ENCODE measurements at regions not wholly inside any gene's neighbourhood (a gene's known extent, or its start where the extent isn't known, plus 50 kb on each side); places are given as distances from the start of the nearest gene placed in this dataset.

GRCh38 chr21:22280851-22281250 is 1282.6 kb downstream of the NCAM2 start:
- H4K8ac ChIP-seq (ENCODE audit: extremely low read depth, insufficient read depth, low read length): no peak overlapping the region
- no peak overlapping the region for H4K5ac ChIP-seq (ENCODE audit: insufficient read length, low read depth, low read length)
- TF ChIP-seq SUZ12 (IDR thresholded peaks at IDR 0.05; ENCODE audit: low read length): no peak
- TF ChIP-seq CTCF (IDR thresholded peaks at IDR 0.05; ENCODE audit: control extremely low read depth in 1 of 3, insufficient read depth in 1 of 3, low read depth in 1 of 3, low read length in 3 of 3): no peak
- no peak for TF ChIP-seq SP4 (IDR thresholded peaks at IDR 0.05; ENCODE audit: low read length)
- TF ChIP-seq, protein P1, sequence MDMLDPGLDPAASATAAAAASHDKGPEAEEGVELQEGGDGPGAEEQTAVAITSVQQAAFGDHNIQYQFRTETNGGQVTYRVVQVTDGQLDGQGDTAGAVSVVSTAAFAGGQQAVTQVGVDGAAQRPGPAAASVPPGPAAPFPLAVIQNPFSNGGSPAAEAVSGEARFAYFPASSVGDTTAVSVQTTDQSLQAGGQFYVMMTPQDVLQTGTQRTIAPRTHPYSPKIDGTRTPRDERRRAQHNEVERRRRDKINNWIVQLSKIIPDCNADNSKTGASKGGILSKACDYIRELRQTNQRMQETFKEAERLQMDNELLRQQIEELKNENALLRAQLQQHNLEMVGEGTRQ (IDR thresholded peaks at IDR 0.05; ENCODE audit: low read length): no peak
- TF ChIP-seq KDM5A (IDR thresholded peaks at IDR 0.05; ENCODE audit: low read length): no peak
- TF ChIP-seq SIX5 (IDR thresholded peaks at IDR 0.05; ENCODE audit: low read depth, low read length): no peak
- no peak for TF ChIP-seq RNF2 (IDR thresholded peaks at IDR 0.05; ENCODE audit: borderline replicate concordance, low read depth, low read length, missing control alignments, poor library complexity, severe bottlenecking)
- no peak for TF ChIP-seq RAD21 (IDR thresholded peaks at IDR 0.05 in 1 of 2, conservative IDR thresholded peaks at IDR 0.05 in 1 of 2; ENCODE audit: low read depth in 2 of 2, low read length in 2 of 2)
- TF ChIP-seq SP1 (IDR thresholded peaks at IDR 0.05; ENCODE audit: low read depth, low read length): no peak
- no peak for TF ChIP-seq EGR1 (IDR thresholded peaks at IDR 0.05; ENCODE audit: borderline replicate concordance, low read depth, low read length)
- no peak for TF ChIP-seq CBX5 (IDR thresholded peaks at IDR 0.05; ENCODE audit: low read depth, low read length)

More at GRCh38 chr21:22280851-22281250, 1282.6 kb downstream of the NCAM2 start:
- Histone ChIP-seq H3K27ac (ENCODE audit: low read depth, low read length) (no peak overlapping the region), H4K20me1 (replicated peaks in 1 of 2; ENCODE audit: control insufficient read depth in 1 of 2, insufficient read depth in 2 of 2, low read length in 2 of 2) (no peaks in the 10 kb centered on the region), H3K18ac (ENCODE audit: extremely low read depth, low read length) (no peak overlapping the region), H3K4me2 (ENCODE audit: insufficient read depth in 1 of 2, low read depth in 2 of 2, low read length in 2 of 2) (no peak overlapping the region), H3K9ac (replicated peaks in 1 of 4; ENCODE audit: extremely low read depth in 1 of 4, low read depth in 3 of 4, low read length in 3 of 4) (no peak overlapping the region), H2AK5ac (ENCODE audit: low read depth, low read length) (no peak overlapping the region), H2BK120ac (replicated peaks; ENCODE audit: low read depth, low read length) (no peak overlapping the region), H3K56ac (replicated peaks; ENCODE audit: insufficient read length, low read depth, low read length) (no peak overlapping the region), H2BK12ac (ENCODE audit: low read depth, low read length) (no peak overlapping the region), H3K79me1 (ENCODE audit: low read depth, low read length) (no peaks in the 10 kb centered on the region), H3K9me3 (ENCODE audit: insufficient read depth in 2 of 2, low read depth in 1 of 2, low read length in 1 of 2) (peaks cover 2 to 3% of the 10 kb centered on the region in 2 experiments; a peak in 1 of 4 replicates), H3K23me2 (ENCODE audit: low read depth, low read length) (no peaks in the 10 kb centered on the region), H2BK5ac (ENCODE audit: low read depth, low read length) (no peak overlapping the region), H2AFZ (ENCODE audit: low read length) (no peak overlapping the region), H3K4ac (replicated peaks; ENCODE audit: insufficient read length, low read depth, low read length) (no peak overlapping the region), H2BK20ac (ENCODE audit: low read length) (no peak overlapping the region), H3K27me3 (replicated peaks in 1 of 4; ENCODE audit: control insufficient read depth in 3 of 4, extremely low read depth in 1 of 4, insufficient read depth in 3 of 4, low read length in 3 of 4) (no peaks in the 10 kb centered on the region), H3K79me2 (ENCODE audit: control insufficient read depth in 1 of 2, insufficient read depth in 2 of 2, low read length in 2 of 2) (no peaks in the 10 kb centered on the region), H2BK15ac (ENCODE audit: low read length) (no peak overlapping the region), H3K36me3 (ENCODE audit: control insufficient read depth in 2 of 4, insufficient read depth in 4 of 4, low read length in 3 of 4) (no peaks in the 10 kb centered on the region), H4K91ac (replicated peaks; ENCODE audit: insufficient read length, low read length) (no peak overlapping the region), H3K4me1 (replicated peaks in 1 of 4; ENCODE audit: control insufficient read depth in 3 of 4, insufficient read depth in 4 of 4, low read length in 3 of 4) (no peaks in the 10 kb centered on the region), H3K23ac (ENCODE audit: insufficient read length) (no peak overlapping the region), H3K4me3 (ENCODE audit: extremely low read depth in 1 of 4, insufficient read depth in 2 of 4, low read depth in 3 of 4, low read length in 4 of 4) (no peak overlapping the region), H3K14ac (ENCODE audit: insufficient read length) (no peak overlapping the region)
- ChIA-PET CTCF (ENCODE audit: partially characterized antibody) (no interaction called here), POLR2A (ENCODE audit: partially characterized antibody) (no interaction called here)
- WGBS, 2 experiments (ENCODE audit: extremely low coverage in 1 of 2, insufficient coverage in 1 of 2, insufficient read length in 1 of 2, insufficient replicate concordance in 2 of 2, low coverage in 1 of 2, low lambda C conversion rate in 2 of 2, missing lambda C conversion rate in 1 of 2): 92% methylated on average over 2 of the region's 2 CpGs; no CpG with 5 or more reads in 1 of the 2 experiments
- DNase-seq (ENCODE audit: low read depth in 1 of 2, low spot score in 2 of 2) (no peak), FAIRE-seq (no peak)

Data from H1 (cell line).